ENCODE measurements at regions not wholly inside any gene's neighbourhood (a gene's known extent, or its start where the extent isn't known, plus 50 kb on each side); places are given as distances from the start of the nearest gene placed in this dataset.

GRCh38 chr7:136143271-136143670, 166.1 kb upstream of the MTPN start:
- DNase-seq (ENCODE audit: low spot score): no peak
- no peaks in the 10 kb centered on the region for H3K36me3 ChIP-seq (ENCODE audit: control insufficient read depth in 4 of 4, insufficient read depth in 3 of 4, low read depth in 1 of 4, low read length in 3 of 4)
- no peak overlapping the region for H3K27ac ChIP-seq (ENCODE audit: low read depth in 1 of 2, low read length in 2 of 2)
- H3K9ac ChIP-seq (ENCODE audit: low read depth in 1 of 2, low read length in 2 of 2): no peak overlapping the region
- no peaks in the 10 kb centered on the region for H3K27me3 ChIP-seq (ENCODE audit: control insufficient read depth in 4 of 4, insufficient read depth in 4 of 4, low read length in 3 of 4)
- H3K4me3 ChIP-seq (ENCODE audit: low read depth in 1 of 3, low read length in 3 of 3): no peak overlapping the region
- no peak for TF ChIP-seq ZBTB33 (IDR thresholded peaks at IDR 0.05)
- TF ChIP-seq GABPA (IDR thresholded peaks at IDR 0.05 in 1 of 2, conservative IDR thresholded peaks at IDR 0.05 in 1 of 2): no peak
- no peak for TF ChIP-seq FOXA2 (IDR thresholded peaks at IDR 0.05)
- TF ChIP-seq RXRA (IDR thresholded peaks at IDR 0.05): peak in 1 of 2 donors; percentile 10
- no peak for TF ChIP-seq TAF1 (conservative IDR thresholded peaks at IDR 0.05)
- TF ChIP-seq REST (IDR thresholded peaks at IDR 0.05): no peak
- no peaks in the 10 kb centered on the region for H3K9me3 ChIP-seq (ENCODE audit: control insufficient read depth in 4 of 4, low read length in 3 of 4)
- no peaks in the 10 kb centered on the region for H3K4me1 ChIP-seq (ENCODE audit: control insufficient read depth in 4 of 4, insufficient read depth in 4 of 4, low read length in 3 of 4)

GRCh38 chr7:136142583-136142982, 165.4 kb upstream of the MTPN start:
- no peaks in the 10 kb centered on the region for H3K27me3 ChIP-seq (ENCODE audit: control insufficient read depth in 4 of 4, insufficient read depth in 4 of 4, low read length in 3 of 4)
- no peak for TF ChIP-seq MAX (IDR thresholded peaks at IDR 0.05)
- no peak for TF ChIP-seq TAF1 (conservative IDR thresholded peaks at IDR 0.05)
- no peak for TF ChIP-seq RAD21 (IDR thresholded peaks at IDR 0.05)
- no peak for TF ChIP-seq HNF4G (IDR thresholded peaks at IDR 0.05)
- TF ChIP-seq YY1 (IDR thresholded peaks at IDR 0.05): no peak
- no peak for TF ChIP-seq NR2F2 (IDR thresholded peaks at IDR 0.05)
- TF ChIP-seq REST (IDR thresholded peaks at IDR 0.05): no peak
- TF ChIP-seq, protein P1, sequence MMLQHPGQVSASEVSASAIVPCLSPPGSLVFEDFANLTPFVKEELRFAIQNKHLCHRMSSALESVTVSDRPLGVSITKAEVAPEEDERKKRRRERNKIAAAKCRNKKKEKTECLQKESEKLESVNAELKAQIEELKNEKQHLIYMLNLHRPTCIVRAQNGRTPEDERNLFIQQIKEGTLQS (IDR thresholded peaks at IDR 0.05): no peak
- no peak for TF ChIP-seq FOXA1 (IDR thresholded peaks at IDR 0.05)
- TF ChIP-seq RXRA (IDR thresholded peaks at IDR 0.05): no peak
- no peak for TF ChIP-seq FOXA2 (IDR thresholded peaks at IDR 0.05)
- TF ChIP-seq ZBTB33 (IDR thresholded peaks at IDR 0.05): no peak
- TF ChIP-seq HNF4A (conservative IDR thresholded peaks at IDR 0.05): no peak
- no peak for TF ChIP-seq JUND (IDR thresholded peaks at IDR 0.05)
- no peak for TF ChIP-seq SP1 (IDR thresholded peaks at IDR 0.05)
- TF ChIP-seq GABPA (IDR thresholded peaks at IDR 0.05 in 1 of 2, conservative IDR thresholded peaks at IDR 0.05 in 1 of 2): no peak
- TF ChIP-seq CTCF (IDR thresholded peaks at IDR 0.05; ENCODE audit: low read depth, low read length, missing input control): no peak
- TF ChIP-seq EGR1 (IDR thresholded peaks at IDR 0.05; ENCODE audit: low read depth in 2 of 2): no peak
- no peak overlapping the region for H3K9ac ChIP-seq (ENCODE audit: low read depth in 1 of 2, low read length in 2 of 2)
- no peak for DNase-seq (ENCODE audit: low spot score)
- H3K4me3 ChIP-seq (ENCODE audit: low read depth in 1 of 3, low read length in 3 of 3): no peak overlapping the region
- WGBS: 88% methylated on average over 2 of the region's 2 CpGs
- H3K9me3 ChIP-seq (ENCODE audit: control insufficient read depth in 4 of 4, low read length in 3 of 4): no peaks in the 10 kb centered on the region
- H3K27ac ChIP-seq (ENCODE audit: low read depth in 1 of 2, low read length in 2 of 2): no peak overlapping the region
- no peaks in the 10 kb centered on the region for H3K36me3 ChIP-seq (ENCODE audit: control insufficient read depth in 4 of 4, insufficient read depth in 3 of 4, low read depth in 1 of 4, low read length in 3 of 4)
- H3K4me1 ChIP-seq (ENCODE audit: control insufficient read depth in 4 of 4, insufficient read depth in 4 of 4, low read length in 3 of 4): no peaks in the 10 kb centered on the region

Data from liver (tissue), 8 donors.